ENCODE measurements at regions not wholly inside any gene's neighbourhood (a gene's known extent, or its start where the extent isn't known, plus 50 kb on each side); places are given as distances from the start of the nearest gene placed in this dataset.

GRCh38 chr10:5581670-5582566 is 57.2 kb downstream of the CALML3 start:
- H2AFZ ChIP-seq (ENCODE audit: insufficient read depth, low read depth, low read length, poor library complexity, severe bottlenecking): no peak overlapping the region
- H3K4me1 Mint-ChIP-seq: peaks cover 12% of the 10 kb centered on the region
- H3K36me3 ChIP-seq (replicated peaks in 1 of 2; ENCODE audit: control insufficient read depth in 1 of 2, insufficient read depth in 2 of 2, low read length in 2 of 2): no peaks in the 10 kb centered on the region
- TF ChIP-seq CTCF (IDR thresholded peaks at IDR 0.05): no peak
- no peak overlapping the region for H3K4me3 ChIP-seq (replicated peaks in 1 of 3; ENCODE audit: low read depth in 2 of 3, low read length in 3 of 3)
- no peaks in the 10 kb centered on the region for H3K79me2 ChIP-seq (ENCODE audit: insufficient read depth, low read length)
- peaks cover 0 to 16% (median 15%) of the 10 kb centered on the region in 3 donors for H3K27me3 Mint-ChIP-seq (ENCODE audit: low read depth in 3 of 3)
- H3K4me1 ChIP-seq (ENCODE audit: control insufficient read depth in 1 of 2, insufficient read depth in 2 of 2, low read length in 2 of 2): peaks cover 7% of the 10 kb centered on the region in 2 donors
- no peaks in the 10 kb centered on the region for H3K9me3 ChIP-seq (replicated peaks in 1 of 2; ENCODE audit: control insufficient read depth in 1 of 2, insufficient read depth in 1 of 2, low read length in 2 of 2)
- no peak overlapping the region for H3K27ac Mint-ChIP-seq
- H3K4me3 Mint-ChIP-seq: no peak overlapping the region
- H3K4me2 ChIP-seq (replicated peaks; ENCODE audit: extremely low read depth, low read length, poor library complexity, severe bottlenecking): no peak overlapping the region
- DNase-seq: no peak
- WGBS (ENCODE audit: insufficient coverage): 88% methylated on average over 10 of the region's 11 CpGs
- no peaks in the 10 kb centered on the region for H3K27me3 ChIP-seq (ENCODE audit: control insufficient read depth in 2 of 2, insufficient read depth in 2 of 2, low read length in 2 of 2)
- H3K9me3 Mint-ChIP-seq: peaks cover 0 to 5% (median 0%) of the 10 kb centered on the region in 7 donors
- no peak overlapping the region for H3K9ac ChIP-seq (ENCODE audit: insufficient read depth, low read length, poor library complexity, severe bottlenecking)
- H3K27ac ChIP-seq (ENCODE audit: low read depth in 1 of 2, low read length in 2 of 2): no peak overlapping the region
- intact Hi-C loops (cut with micrococcal nuclease): no loop called here
- no peaks in the 10 kb centered on the region for H4K20me1 ChIP-seq (ENCODE audit: insufficient read depth, low read length)
- no peaks in the 10 kb centered on the region for H3K36me3 Mint-ChIP-seq

- TF ChIP-seq CTCF (IDR thresholded peaks at IDR 0.05): no peak
- Mint-ChIP-seq H3K27ac (no peak overlapping the region), H3K36me3 (no peaks in the 10 kb centered on the region), H3K27me3 (ENCODE audit: low read depth in 3 of 3) (peaks cover under 1 to 17% (median 15%) of the 10 kb centered on the region in 3 donors), H3K4me3 (no peak overlapping the region), H3K4me1 (peaks cover 12% of the 10 kb centered on the region), H3K9me3 (peaks cover 0 to 3% (median 0%) of the 10 kb centered on the region in 7 donors)
- Histone ChIP-seq H3K9ac (ENCODE audit: insufficient read depth, low read length, poor library complexity, severe bottlenecking) (no peak overlapping the region), H3K4me2 (replicated peaks; ENCODE audit: extremely low read depth, low read length, poor library complexity, severe bottlenecking) (no peak overlapping the region), H4K20me1 (ENCODE audit: insufficient read depth, low read length) (no peaks in the 10 kb centered on the region), H3K4me3 (replicated peaks in 1 of 3; ENCODE audit: low read depth in 2 of 3, low read length in 3 of 3) (no peak overlapping the region), H3K27me3 (ENCODE audit: control insufficient read depth in 2 of 2, insufficient read depth in 2 of 2, low read length in 2 of 2) (no peaks in the 10 kb centered on the region), H3K79me2 (ENCODE audit: insufficient read depth, low read length) (no peaks in the 10 kb centered on the region), H3K4me1 (ENCODE audit: control insufficient read depth in 1 of 2, insufficient read depth in 2 of 2, low read length in 2 of 2) (peaks cover 7% of the 10 kb centered on the region in 2 donors), H3K36me3 (replicated peaks in 1 of 2; ENCODE audit: control insufficient read depth in 1 of 2, insufficient read depth in 2 of 2, low read length in 2 of 2) (no peaks in the 10 kb centered on the region), H3K27ac (ENCODE audit: low read depth in 1 of 2, low read length in 2 of 2) (no peak overlapping the region), H2AFZ (ENCODE audit: insufficient read depth, low read depth, low read length, poor library complexity, severe bottlenecking) (no peak overlapping the region), H3K9me3 (replicated peaks in 1 of 2; ENCODE audit: control insufficient read depth in 1 of 2, insufficient read depth in 1 of 2, low read length in 2 of 2) (no peaks in the 10 kb centered on the region)
- WGBS (ENCODE audit: insufficient coverage): 96% methylated on average over 8 of the region's 12 CpGs
- DNase-seq: no peak
- intact Hi-C loops (cut with micrococcal nuclease): no loop called here
These were observed 58.0 kb downstream of the CALML3 start for GRCh38 chr10:5582736-5583135.
